ENCODE measurements at regions not wholly inside any gene's neighbourhood (a gene's known extent, or its start where the extent isn't known, plus 50 kb on each side); places are given as distances from the start of the nearest gene placed in this dataset.

- no peaks in the 10 kb centered on the region for H3K9me3 ChIP-seq (ENCODE audit: control insufficient read depth, insufficient read depth, low read length)
- ChIA-PET CTCF (interaction anchor here (0.6 kb wide), 1 partner anchor 11 kb away, joined by 3 read pairs; no protein-coding TSS in a partner anchor), POLR2A (no interaction called here)
- no peak overlapping the region for H3K4me3 ChIP-seq (ENCODE audit: low read depth, low read length)
- no peak overlapping the region for H3K27ac ChIP-seq (ENCODE audit: low read depth, low read length)
- TF ChIP-seq CTCF (IDR thresholded peaks at IDR 0.05; ENCODE audit: low read depth, low read length) = no peak
- no peak for DNase-seq (ENCODE audit: low read depth, low spot score)
- no peaks in the 10 kb centered on the region for H3K27me3 ChIP-seq (ENCODE audit: control insufficient read depth, insufficient read depth, low read length)
These were observed 407.0 kb downstream of the SOX9 start for GRCh38 chr17:72527789-72528188.

GRCh38 chr17:72528683-72529082 is 407.9 kb downstream of the SOX9 start:
- H3K27ac ChIP-seq (ENCODE audit: low read depth, low read length) = no peak overlapping the region
- H3K9me3 ChIP-seq (ENCODE audit: control insufficient read depth, insufficient read depth, low read length) = no peaks in the 10 kb centered on the region
- CTCF ChIA-PET = interaction anchor here (1.5 kb wide), 1 partner anchor 31 kb away, joined by 4 read pairs; no protein-coding TSS in a partner anchor
- H3K27me3 ChIP-seq (ENCODE audit: control insufficient read depth, insufficient read depth, low read length) = no peaks in the 10 kb centered on the region
- H3K4me3 ChIP-seq (ENCODE audit: low read depth, low read length) = no peak overlapping the region
- no peak for DNase-seq (ENCODE audit: low read depth, low spot score)
- POLR2A ChIA-PET = interaction anchor here (1.1 kb wide), 1 partner anchor 63 kb away, joined by 3 read pairs; no protein-coding TSS in a partner anchor
- no peak for TF ChIP-seq CTCF (IDR thresholded peaks at IDR 0.05; ENCODE audit: low read depth, low read length)

- ChIA-PET CTCF (interaction anchor here (1.5 kb wide), 1 partner anchor 31 kb away, joined by 4 read pairs; no protein-coding TSS in a partner anchor), POLR2A (interaction anchor here (1.1 kb wide), 1 partner anchor 64 kb away, joined by 3 read pairs; no protein-coding TSS in a partner anchor)
- no peaks in the 10 kb centered on the region for H3K27me3 ChIP-seq (ENCODE audit: control insufficient read depth, insufficient read depth, low read length)
- 0 out of 2 replicates have a peak, but pooled peaks cover 4% of the 10 kb centered on the region for H3K9me3 ChIP-seq (ENCODE audit: control insufficient read depth, insufficient read depth, low read length)
- H3K27ac ChIP-seq (ENCODE audit: low read depth, low read length) = no peak overlapping the region
- H3K4me3 ChIP-seq (ENCODE audit: low read depth, low read length) = no peak overlapping the region
- no peak for TF ChIP-seq CTCF (IDR thresholded peaks at IDR 0.05; ENCODE audit: low read depth, low read length)
- DNase-seq (ENCODE audit: low read depth, low spot score) = no peak
These were observed 408.6 kb downstream of the SOX9 start for GRCh38 chr17:72529386-72529785.

- 0 out of 2 replicates have a peak, but pooled peaks cover 4% of the 10 kb centered on the region for H3K9me3 ChIP-seq (ENCODE audit: control insufficient read depth, insufficient read depth, low read length)
- ChIA-PET POLR2A (no interaction called here), CTCF (no interaction called here)
- no peak overlapping the region for H3K27ac ChIP-seq (ENCODE audit: low read depth, low read length)
- no peak overlapping the region for H3K4me3 ChIP-seq (ENCODE audit: low read depth, low read length)
- no peak for TF ChIP-seq CTCF (IDR thresholded peaks at IDR 0.05; ENCODE audit: low read depth, low read length)
- H3K27me3 ChIP-seq (ENCODE audit: control insufficient read depth, insufficient read depth, low read length) = no peaks in the 10 kb centered on the region
- no peak for DNase-seq (ENCODE audit: low read depth, low spot score)
These were observed 409.6 kb downstream of the SOX9 start for GRCh38 chr17:72530454-72530853.

- CTCF ChIA-PET = no interaction called here
- POLR2A ChIA-PET = no interaction called here
- Histone ChIP-seq H3K4me3 (ENCODE audit: low read depth, low read length) (no peak overlapping the region), H3K27me3 (ENCODE audit: control insufficient read depth, insufficient read depth, low read length) (no peaks in the 10 kb centered on the region), H3K9me3 (ENCODE audit: control insufficient read depth, insufficient read depth, low read length) (0 out of 2 replicates have a peak, but pooled peaks cover 4% of the 10 kb centered on the region), H3K27ac (ENCODE audit: low read depth, low read length) (no peak overlapping the region)
- no peak for DNase-seq (ENCODE audit: low read depth, low spot score)
- TF ChIP-seq CTCF (IDR thresholded peaks at IDR 0.05; ENCODE audit: low read depth, low read length) = no peak
These were observed 410.9 kb downstream of the SOX9 start for GRCh38 chr17:72531729-72532128.
